ENCODE measurements at regions not wholly inside any gene's neighbourhood (a gene's known extent, or its start where the extent isn't known, plus 50 kb on each side); places are given as distances from the start of the nearest gene placed in this dataset.
A peak's percentile ranks its signal among the peaks of the same experiment; 100 is the strongest.
"Not testable (repeated sequence)": the region's sequence is repeated elsewhere in the genome, so short reads cannot be mapped to it uniquely, and the experiment has no call there.

- H3K36me3 Mint-ChIP-seq (ENCODE audit: insufficient read depth, unreplicated experiment): no peaks in the 10 kb centered on the region
- no peaks in the 10 kb centered on the region for H3K27me3 Mint-ChIP-seq (ENCODE audit: unreplicated experiment)
- no peak for DNase-seq
- H3K4me3 Mint-ChIP-seq (ENCODE audit: low read depth, unreplicated experiment): no peak overlapping the region
- CTCF ChIA-PET: no interaction called here
- no TSS peak for BruUV-seq (replicated peaks)
- peaks cover 2% of the 10 kb centered on the region for H3K9me3 Mint-ChIP-seq (ENCODE audit: low read depth, unreplicated experiment)
- intact Hi-C loops (cut with micrococcal nuclease; ENCODE audit: unreplicated experiment): no loop called here
- TF ChIP-seq CTCF (IDR thresholded peaks at IDR 0.05; ENCODE audit: unreplicated experiment): no peak
- no peak overlapping the region for H3K27ac Mint-ChIP-seq (ENCODE audit: unreplicated experiment)
- peaks cover 15% of the 10 kb centered on the region for H3K4me1 Mint-ChIP-seq (ENCODE audit: low read depth, unreplicated experiment)
Measured at GRCh38 chr7:156376317-156376716, 264.3 kb upstream of the RNF32 start.

GRCh38 chr7:156374335-156374734 is 266.2 kb upstream of the RNF32 start:
- Mint-ChIP-seq H3K27me3 (ENCODE audit: unreplicated experiment) (no peaks in the 10 kb centered on the region), H3K27ac (ENCODE audit: unreplicated experiment) (no peak overlapping the region)

GRCh38 chr7:156369929-156370328 is 270.6 kb upstream of the RNF32 start:
- BruUV-seq (replicated peaks); intact Hi-C loops (cut with micrococcal nuclease; ENCODE audit: unreplicated experiment); H3K36me3 Mint-ChIP-seq (ENCODE audit: insufficient read depth, unreplicated experiment); CTCF ChIA-PET; H3K9me3 Mint-ChIP-seq (ENCODE audit: low read depth, unreplicated experiment); H3K27ac Mint-ChIP-seq (ENCODE audit: unreplicated experiment); H3K4me1 Mint-ChIP-seq (ENCODE audit: low read depth, unreplicated experiment); DNase-seq; H3K4me3 Mint-ChIP-seq (ENCODE audit: low read depth, unreplicated experiment); H3K27me3 Mint-ChIP-seq (ENCODE audit: unreplicated experiment): not testable (repeated sequence)

More at GRCh38 chr7:156374335-156374734, 266.2 kb upstream of the RNF32 start:
- Mint-ChIP-seq H3K4me1 (ENCODE audit: low read depth, unreplicated experiment) (peaks cover 4% of the 10 kb centered on the region), H3K9me3 (ENCODE audit: low read depth, unreplicated experiment) (peaks cover 10% of the 10 kb centered on the region), H3K36me3 (ENCODE audit: insufficient read depth, unreplicated experiment) (no peaks in the 10 kb centered on the region), H3K4me3 (ENCODE audit: low read depth, unreplicated experiment) (no peak overlapping the region)
- CTCF ChIA-PET: interaction anchor here (1.0 kb wide), 1 partner anchor 9 kb away, joined by 6 read pairs; no protein-coding TSS in a partner anchor
- intact Hi-C loops (cut with micrococcal nuclease; ENCODE audit: unreplicated experiment): no loop called here
- DNase-seq: no peak
- no peak for TF ChIP-seq CTCF (IDR thresholded peaks at IDR 0.05; ENCODE audit: unreplicated experiment)
- no TSS peak for BruUV-seq (replicated peaks)

- H3K4me1 Mint-ChIP-seq (ENCODE audit: low read depth, unreplicated experiment): no peaks in the 10 kb centered on the region
Measured at GRCh38 chr7:156368053-156368843, 272.3 kb upstream of the RNF32 start.

More at GRCh38 chr7:156368053-156368843, 272.3 kb upstream of the RNF32 start:
- BruUV-seq (replicated peaks): no TSS peak
- Mint-ChIP-seq H3K36me3 (ENCODE audit: insufficient read depth, unreplicated experiment) (no peaks in the 10 kb centered on the region), H3K9me3 (ENCODE audit: low read depth, unreplicated experiment) (peaks cover 10% of the 10 kb centered on the region), H3K27me3 (ENCODE audit: unreplicated experiment) (peaks cover 9% of the 10 kb centered on the region), H3K27ac (ENCODE audit: unreplicated experiment) (no peak overlapping the region), H3K4me3 (ENCODE audit: low read depth, unreplicated experiment) (no peak overlapping the region)
- peak; percentile 15 for DNase-seq
- TF ChIP-seq CTCF (IDR thresholded peaks at IDR 0.05; ENCODE audit: unreplicated experiment): no peak
- intact Hi-C loops (cut with micrococcal nuclease; ENCODE audit: unreplicated experiment): no loop called here
- CTCF ChIA-PET: no interaction called here
